GM23338 (cell line): ENCODE measurements at regions not wholly inside any gene's neighbourhood (a gene's known extent, or its start where the extent isn't known, plus 50 kb on each side); places are given as distances from the start of the nearest gene placed in this dataset.

Source experiments
- ATAC-seq: fragments of 200-7000 bp; cut with Tn5 transposase; 3 replicates; pipeline ENCODE4 v1.9.1; 2020
- DNase-seq: peaks from one replicate; pipeline ENCODE4 v3.0.0-alpha.2; 2015; ENCODE audit warnings: low spot score
- H2AFZ ChIP-seq: fragments of 200-600 bp; sonication (generic); 2 replicates; pipeline ENCODE4 v1.8.0; 2016; ENCODE audit warnings: antibody characterized with exemption, mild to moderate bottlenecking, moderate library complexity
- H3F3A ChIP-seq: fragments of 200-600 bp; sonication (generic); replicated peaks from 2 replicates; pipeline ENCODE4 v1.8.0; 2017; ENCODE audit warnings: antibody characterized with exemption, mixed run types, low read depth
- H3K27ac ChIP-seq: fragments of 200-600 bp; sonication (generic); 2 replicates; pipeline ENCODE4 v1.6.1; 2016; ENCODE audit warnings: low read depth
- H3K27me3 ChIP-seq: fragments of 200-600 bp; sonication (generic); 2 replicates; pipeline ENCODE4 v1.8.0; 2016; ENCODE audit warnings: mild to moderate bottlenecking, mixed run types, moderate library complexity; ENCODE audit not compliant: insufficient read depth
- H3K36me3 ChIP-seq: fragments of 200-600 bp; sonication (generic); 2 replicates; pipeline ENCODE4 v1.8.0; 2016; ENCODE audit warnings: mild to moderate bottlenecking; ENCODE audit not compliant: insufficient read depth
- H3K4me1 ChIP-seq: fragments of 200-600 bp; sonication (generic); 2 replicates; pipeline ENCODE4 v1.8.0; 2016; ENCODE audit warnings: mild to moderate bottlenecking, moderate library complexity; ENCODE audit not compliant: insufficient read depth
- H3K4me2 ChIP-seq: fragments of 200-600 bp; sonication (generic); 2 replicates; pipeline ENCODE4 v1.7.1; 2017; ENCODE audit warnings: mixed run types
- H3K4me3 ChIP-seq: fragments of 200-600 bp; sonication (generic); 2 replicates; pipeline ENCODE4 v1.6.1; 2016; ENCODE audit warnings: mixed run types
- H3K79me2 ChIP-seq: fragments of 200-600 bp; sonication (generic); replicated peaks from 2 replicates; pipeline ENCODE4 v1.8.0; 2017; ENCODE audit warnings: mild to moderate bottlenecking; ENCODE audit not compliant: insufficient read depth
- H3K9me2 ChIP-seq: fragments of 200-600 bp; sonication (generic); 2 replicates; pipeline ENCODE4 v1.8.0; 2017; ENCODE audit not compliant: insufficient read depth
- H4K20me1 ChIP-seq: fragments of 200-600 bp; sonication (generic); replicated peaks from 2 replicates; pipeline ENCODE4 v1.8.0; 2017; ENCODE audit warnings: mild to moderate bottlenecking; ENCODE audit not compliant: insufficient read depth
- H3K27ac Mint-ChIP-seq: 2 replicates; pipeline ENCODE4 v1.8.0; 2020; ENCODE audit warnings: inconsistent platforms, mild to moderate bottlenecking, moderate library complexity, mixed read lengths
- H3K27me3 Mint-ChIP-seq: 3 replicates; pipeline ENCODE4 v1.8.0; 2022; ENCODE audit warnings: low read depth, mild to moderate bottlenecking, moderate library complexity, mixed read lengths, inconsistent platforms; ENCODE audit not compliant: insufficient read depth, poor library complexity
- H3K36me3 Mint-ChIP-seq: 3 replicates; pipeline ENCODE4 v1.8.0; 2021; ENCODE audit warnings: low read depth, mild to moderate bottlenecking, inconsistent platforms, moderate library complexity, mixed read lengths
- H3K4me1 Mint-ChIP-seq: 3 replicates; pipeline ENCODE4 v1.8.0; 2020; ENCODE audit warnings: mild to moderate bottlenecking, inconsistent platforms, mixed read lengths
- H3K4me3 Mint-ChIP-seq: 3 replicates; pipeline ENCODE4 v1.8.0; 2021; ENCODE audit warnings: moderate library complexity, mild to moderate bottlenecking, inconsistent platforms, mixed read lengths
- H3K9me3 Mint-ChIP-seq: 3 replicates; pipeline ENCODE4 v1.8.0; 2020; ENCODE audit warnings: moderate library complexity, mild to moderate bottlenecking, inconsistent platforms, mixed read lengths
- CREB1 ChIP-seq: fragments of 250-450 bp; sonication (Bioruptor Pico); IDR thresholded peaks from 2 replicates; pipeline ENCODE4 v1.5.0; 2020; ENCODE audit warnings: low read depth, mild to moderate bottlenecking, moderate library complexity
- CTCF ChIP-seq, 2 experiments: fragments of 200-600 bp in 1 of 2; sonication (generic) in 1 of 2; conservative IDR thresholded peaks; 2 replicates each; pipeline versions ENCODE4 v1.5.1 to v1.6.1; 2016 to 2017; ENCODE audit warnings: antibody characterized with exemption in 2 of 2, low read depth in 2 of 2, mild to moderate bottlenecking in 2 of 2, moderate library complexity in 1 of 2
- EZH2 ChIP-seq: fragments of 200-600 bp; sonication (generic); IDR thresholded peaks from one replicate; pipeline ENCODE4 v1.8.0; 2017; ENCODE audit warnings: antibody characterized with exemption, mild to moderate bottlenecking, low read depth; ENCODE audit not compliant: unreplicated experiment
- JUNB ChIP-seq: IDR thresholded peaks from one replicate; pipeline ENCODE4 v1.6.1; 2016; ENCODE audit warnings: antibody characterized with exemption; ENCODE audit not compliant: unreplicated experiment
- NANOG ChIP-seq: IDR thresholded peaks from 2 replicates; pipeline ENCODE4 v1.6.1; 2016; ENCODE audit warnings: antibody characterized with exemption, borderline replicate concordance
- POLR2AphosphoS5 ChIP-seq: IDR thresholded peaks from 2 replicates; pipeline ENCODE4 v1.6.1; 2016; ENCODE audit warnings: antibody characterized with exemption, low read depth
- REST ChIP-seq: IDR thresholded peaks from one replicate; pipeline ENCODE4 v1.6.1; 2018; ENCODE audit warnings: antibody characterized with exemption; ENCODE audit not compliant: unreplicated experiment
- ZNF331 ChIP-seq: fragments of 250-450 bp; sonication (Bioruptor Pico); IDR thresholded peaks from 2 replicates; pipeline ENCODE4 v1.5.0; 2020; ENCODE audit warnings: low read depth, mild to moderate bottlenecking, moderate library complexity
- ZNF462 ChIP-seq: fragments of 250-450 bp; sonication (Bioruptor Pico); IDR thresholded peaks from 2 replicates; pipeline ENCODE4 v1.5.0; 2020; ENCODE audit warnings: mild to moderate bottlenecking, moderate library complexity

GRCh38 chr2:136613096-136613495, 152.2 kb upstream of the THSD7B start:
- no peak overlapping the region for H3K27ac ChIP-seq
- H4K20me1 ChIP-seq, result no peaks in the 10 kb centered on the region
- Mint-ChIP-seq H3K4me1 (no peaks in the 10 kb centered on the region), H3K27me3 (no peaks in the 10 kb centered on the region), H3K27ac (no peak overlapping the region), H3K9me3 (no peaks in the 10 kb centered on the region), H3K4me3 (no peak overlapping the region), H3K36me3 (no peaks in the 10 kb centered on the region)
- no peaks in the 10 kb centered on the region for H3K4me1 ChIP-seq
- no peak overlapping the region for H3K4me3 ChIP-seq
- no peak for TF ChIP-seq CREB1
- no peak for TF ChIP-seq ZNF462 (CRISPR knock-in tag)
- no peak for TF ChIP-seq REST
- no peak for TF ChIP-seq EZH2
- TF ChIP-seq CTCF (conservative IDR thresholded peaks at IDR 0.05; ENCODE audit: low read depth in 2 of 2), result no peak
- TF ChIP-seq POLR2AphosphoS5, result no peak
- TF ChIP-seq ZNF331 (CRISPR knock-in tag), result no peak
- TF ChIP-seq NANOG, result no peak
- no peak for TF ChIP-seq JUNB
- H2AFZ ChIP-seq, result no peak overlapping the region; the same call in 1 of the 2 replicates
- DNase-seq (no peak), ATAC-seq (no peak)
- no peaks in the 10 kb centered on the region for H3F3A ChIP-seq
- no peaks in the 10 kb centered on the region for H3K27me3 ChIP-seq
- H3K36me3 ChIP-seq, result no peaks in the 10 kb centered on the region; the same call in 1 of the 2 replicates
- no peaks in the 10 kb centered on the region for H3K9me2 ChIP-seq
- no peak overlapping the region for H3K4me2 ChIP-seq
- no peaks in the 10 kb centered on the region for H3K79me2 ChIP-seq
